DMS114 treated with DMSO at 0.1 percent for 48 hours (cell line): ENCODE measurements at regions not wholly inside any gene's neighbourhood (a gene's known extent, or its start where the extent isn't known, plus 50 kb on each side); places are given as distances from the start of the nearest gene placed in this dataset.
"Not testable (repeated sequence)": the region's sequence is repeated elsewhere in the genome, so short reads cannot be mapped to it uniquely, and the experiment has no call there.

Experiments
- DNase-seq: peaks from one replicate; lab custom pipeline; 2025; ENCODE audit not compliant: unreplicated experiment; lab: John Stamatoyannopoulos, UW

DNA sequence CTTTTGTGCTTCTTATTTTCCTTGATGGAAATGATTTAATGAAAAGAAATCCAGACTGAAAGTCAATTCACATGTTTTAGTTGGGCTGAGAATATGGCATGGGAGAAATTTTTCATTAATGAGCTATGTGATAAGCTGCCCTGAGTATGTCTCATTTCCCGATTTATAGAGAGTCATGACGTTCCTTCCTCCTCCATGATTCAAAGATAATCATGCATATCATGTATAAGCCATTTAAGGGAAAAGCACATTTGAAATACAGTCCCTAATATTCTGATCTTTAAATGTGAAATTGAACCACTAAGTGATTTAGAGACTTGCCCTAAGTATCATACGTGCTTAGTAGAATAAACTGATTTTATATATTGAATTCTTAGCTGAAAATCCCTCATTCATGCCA is 840.9 kb downstream of the PCDH17 start:
- DNase-seq = no peak

- DNase-seq = no peak
These were observed 843.0 kb downstream of the PCDH17 start for GRCh38 chr13:58474581-58474980.

GRCh38 chr13:58476206-58476918 is 844.8 kb downstream of the PCDH17 start:
- DNase-seq = no peak

DNA sequence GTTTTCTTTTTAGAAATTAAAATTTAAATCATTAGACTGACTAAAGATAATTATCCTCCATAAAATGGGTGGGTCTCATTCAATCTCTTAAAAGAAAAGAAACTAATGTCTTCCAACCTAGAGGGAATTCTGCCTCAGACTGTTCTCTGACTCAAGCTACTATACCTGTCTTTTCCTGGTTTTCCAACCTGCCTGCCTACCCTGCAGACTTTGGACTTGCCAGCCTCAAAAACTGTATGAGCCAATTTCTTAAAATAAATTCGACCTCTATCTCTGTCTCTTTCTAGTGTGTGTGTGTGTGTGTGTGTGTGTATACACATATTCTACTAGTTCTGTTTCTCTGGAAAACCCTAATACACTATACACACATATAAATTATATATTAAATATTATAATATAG is 847.3 kb downstream of the PCDH17 start:
- DNase-seq = no peak

DNA sequence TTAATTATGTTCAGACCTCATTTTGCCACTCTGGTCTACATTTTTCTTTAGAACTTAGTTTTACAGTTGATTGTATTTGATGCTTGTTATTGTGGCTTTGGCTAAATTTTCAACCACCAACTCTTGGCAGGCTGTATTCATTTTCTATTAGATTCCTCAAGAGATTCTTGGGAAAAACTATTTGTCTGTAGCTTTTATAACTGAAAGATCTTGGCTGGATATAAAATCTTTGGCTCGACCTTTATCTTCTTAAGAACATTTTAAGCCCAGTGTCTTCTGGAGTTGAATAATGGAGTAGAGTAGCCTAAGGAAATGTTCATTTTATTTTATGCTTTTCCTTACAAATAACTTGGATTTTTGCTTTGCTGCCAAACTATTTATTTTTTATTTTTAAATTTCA is 848.5 kb downstream of the PCDH17 start:
- no peak for DNase-seq

DNA sequence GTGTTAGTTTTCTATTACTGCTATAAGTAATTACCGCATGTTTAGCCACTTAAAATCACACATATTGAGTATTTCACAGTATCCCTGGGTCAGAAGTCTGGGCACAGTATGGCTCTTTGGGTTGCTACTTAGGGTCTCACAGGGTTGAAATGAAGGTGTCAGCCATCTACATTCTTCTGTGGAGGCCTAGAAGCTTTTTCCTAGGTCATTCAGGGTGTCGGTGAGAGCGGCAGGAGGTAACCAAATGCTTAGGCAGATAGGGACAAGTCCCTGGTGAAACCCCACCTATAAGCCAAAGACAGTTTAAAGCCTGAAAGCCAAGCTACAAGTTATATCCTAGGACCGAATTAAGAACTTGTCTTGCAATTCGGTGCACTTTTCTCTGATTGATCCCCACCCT is 856.7 kb downstream of the PCDH17 start:
- no peak for DNase-seq

GRCh38 chr13:58495668-58496067 is 864.1 kb downstream of the PCDH17 start:
- DNase-seq = no peak

- DNase-seq = no peak
These were observed 869.4 kb downstream of the PCDH17 start for GRCh38 chr13:58500938-58501337.

DNA sequence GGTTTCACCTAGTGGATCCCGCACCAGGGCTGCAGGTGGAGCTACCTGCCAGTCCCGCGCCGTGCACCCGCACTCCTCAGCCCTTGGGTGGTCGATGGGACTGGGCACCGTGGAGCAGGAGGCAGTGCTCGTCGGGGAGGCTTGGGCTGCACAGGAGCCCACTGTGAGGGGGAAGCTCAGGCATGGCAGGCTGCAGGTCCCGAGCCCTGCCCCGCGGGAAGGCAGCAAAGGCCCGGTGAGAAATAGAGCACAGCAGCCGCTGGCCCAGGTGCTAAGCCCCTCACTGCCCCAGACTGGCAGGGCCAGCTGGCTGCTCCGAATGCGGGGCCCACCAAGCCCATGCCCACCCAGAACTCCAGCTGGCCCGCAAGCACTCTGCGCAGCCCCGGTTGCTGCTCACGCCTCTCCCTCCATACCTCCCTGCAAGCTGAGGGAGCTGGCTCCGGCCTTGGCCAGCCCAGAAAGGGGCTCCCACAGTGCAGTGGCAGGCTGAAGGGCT is 872.7 kb downstream of the PCDH17 start:
- DNase-seq = not testable (repeated sequence)

- DNase-seq = not testable (repeated sequence)
These were observed 873.8 kb downstream of the PCDH17 start for GRCh38 chr13:58505262-58505920.

DNA sequence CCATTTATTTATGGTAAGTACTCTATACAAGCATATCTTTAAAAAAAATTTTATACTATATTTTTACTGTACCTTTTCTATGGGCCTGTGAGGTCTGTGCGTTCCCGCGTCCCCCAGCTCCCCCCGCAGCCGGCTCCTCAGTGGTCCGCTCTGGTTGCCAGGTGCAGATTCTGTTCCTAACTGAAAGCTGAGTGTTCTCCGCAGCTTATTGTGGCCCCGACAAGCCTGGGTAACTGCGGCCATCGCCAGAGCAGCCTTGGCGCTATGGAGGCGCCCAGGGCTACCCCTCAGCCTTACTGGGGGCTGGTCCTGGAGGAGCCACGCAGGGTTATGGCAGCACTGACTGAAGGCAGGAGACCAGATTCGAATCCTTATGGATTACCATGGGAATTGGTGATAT is 896.8 kb downstream of the PCDH17 start:
- no peak for DNase-seq

DNA sequence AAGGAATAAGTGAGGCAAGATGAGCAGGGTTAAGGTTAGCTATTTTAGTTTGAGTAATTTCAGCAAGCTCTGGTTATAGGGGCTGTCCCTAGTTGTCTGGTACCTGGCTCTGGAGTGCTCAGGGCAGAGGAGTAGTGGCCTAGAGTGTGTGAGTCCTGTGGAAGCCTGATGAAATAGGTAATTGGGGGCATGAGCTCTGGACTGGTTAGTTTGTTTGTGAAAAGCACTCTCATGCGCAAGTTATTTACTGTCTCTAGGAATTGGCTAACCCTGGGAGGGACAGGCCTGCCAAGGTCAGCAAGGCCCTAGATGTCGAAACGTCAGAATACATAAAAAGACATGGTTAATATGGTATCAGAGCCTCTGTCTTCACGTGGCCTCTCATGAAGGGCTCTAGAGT is 900.1 kb downstream of the PCDH17 start:
- DNase-seq = no peak

DNA sequence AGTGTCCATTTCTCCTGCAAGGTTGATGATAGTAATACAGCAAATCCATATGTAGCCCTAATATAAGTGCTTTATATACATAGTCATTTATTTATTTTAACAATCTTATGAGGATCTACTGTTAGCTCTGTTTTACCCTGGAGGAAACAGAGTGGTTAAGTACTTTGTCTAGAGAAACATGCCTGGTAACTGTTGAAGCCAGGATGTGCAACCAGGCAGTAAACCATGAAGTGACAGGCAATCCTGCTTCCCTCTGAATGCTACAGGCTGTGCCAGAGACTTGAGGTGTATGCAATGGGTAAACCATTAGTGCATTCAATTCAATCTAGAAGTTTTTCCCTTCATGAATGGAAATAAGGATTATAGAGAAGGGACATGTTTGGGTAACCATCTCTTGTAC is 911.0 kb downstream of the PCDH17 start:
- no peak for DNase-seq

DNA sequence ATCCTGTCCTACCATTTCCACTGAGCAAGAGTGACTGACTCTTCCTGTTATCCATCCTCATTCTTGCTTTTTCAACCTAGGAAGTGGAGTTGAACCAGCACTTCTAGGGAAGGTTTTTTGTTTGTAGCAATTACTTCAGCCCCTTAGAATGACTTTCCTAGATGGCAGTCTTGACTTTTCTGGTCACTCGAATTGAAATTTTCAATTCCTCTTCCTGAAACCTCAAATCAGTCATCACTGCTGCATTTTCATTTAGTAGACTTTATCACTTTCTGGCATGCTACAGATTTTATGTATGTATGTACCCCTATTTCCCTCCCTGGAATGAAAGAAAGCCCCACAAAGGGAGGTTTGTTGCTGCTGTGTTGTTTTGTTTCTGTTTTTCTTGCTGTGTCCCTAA is 915.9 kb downstream of the PCDH17 start:
- DNase-seq = no peak

GRCh38 chr13:58566176-58566575 is 934.6 kb downstream of the PCDH17 start:
- DNase-seq = no peak

GRCh38 chr13:58573743-58574142 is 942.2 kb downstream of the PCDH17 start:
- no peak for DNase-seq

GRCh38 chr13:58574791-58575190 is 943.2 kb downstream of the PCDH17 start:
- DNase-seq = no peak

- no peak for DNase-seq
These were observed 947.9 kb downstream of the PCDH17 start for GRCh38 chr13:58579468-58579867.

GRCh38 chr13:58583966-58584365 is 952.4 kb downstream of the PCDH17 start:
- DNase-seq = no peak

GRCh38 chr13:58584610-58585009 is 953.1 kb downstream of the PCDH17 start:
- DNase-seq = no peak

GRCh38 chr13:58587183-58587582 is 955.6 kb downstream of the PCDH17 start:
- no peak for DNase-seq

- no peak for DNase-seq
These were observed 960.5 kb downstream of the PCDH17 start for GRCh38 chr13:58592052-58592451.

GRCh38 chr13:58592786-58593185 is 961.2 kb downstream of the PCDH17 start:
- DNase-seq = no peak
